ENCODE measurements at regions not wholly inside any gene's neighbourhood (a gene's known extent, or its start where the extent isn't known, plus 50 kb on each side); places are given as distances from the start of the nearest gene placed in this dataset.

GRCh38 chr2:16283071-16283850, 342.9 kb downstream of the MYCN start:
- TF ChIP-seq ZFX (IDR thresholded peaks at IDR 0.05; ENCODE audit: borderline replicate concordance), result no peak
- TF ChIP-seq CTCF (IDR thresholded peaks at IDR 0.05), result no peak
- no peak overlapping the region for H3K27ac ChIP-seq

GRCh38 chr2:16282511-16282910, 342.2 kb downstream of the MYCN start:
- no peak overlapping the region for H3K27ac ChIP-seq
- TF ChIP-seq ZFX (IDR thresholded peaks at IDR 0.05; ENCODE audit: borderline replicate concordance) (no peak), CTCF (IDR thresholded peaks at IDR 0.05) (no peak)

- TF ChIP-seq CTCF (IDR thresholded peaks at IDR 0.05) (peak; percentile 76), ZFX (IDR thresholded peaks at IDR 0.05; ENCODE audit: borderline replicate concordance) (no peak)
Observed at GRCh38 chr2:16281451-16282335, 341.3 kb downstream of the MYCN start.

GRCh38 chr2:16280081-16280480, 339.7 kb downstream of the MYCN start:
- no peak overlapping the region for H3K27ac ChIP-seq
- TF ChIP-seq CTCF (IDR thresholded peaks at IDR 0.05), result no peak
- no peak for TF ChIP-seq ZFX (IDR thresholded peaks at IDR 0.05; ENCODE audit: borderline replicate concordance)

More at GRCh38 chr2:16281451-16282335, 341.3 kb downstream of the MYCN start:
- H3K27ac ChIP-seq, result no peak overlapping the region

GRCh38 chr2:16279641-16280040, 339.3 kb downstream of the MYCN start:
- no peak overlapping the region for H3K27ac ChIP-seq
- TF ChIP-seq CTCF (IDR thresholded peaks at IDR 0.05) (no peak), ZFX (IDR thresholded peaks at IDR 0.05; ENCODE audit: borderline replicate concordance) (no peak)

GRCh38 chr2:16279201-16279570, 338.8 kb downstream of the MYCN start:
- no peak overlapping the region for H3K27ac ChIP-seq
- TF ChIP-seq ZFX (IDR thresholded peaks at IDR 0.05; ENCODE audit: borderline replicate concordance) (no peak), CTCF (IDR thresholded peaks at IDR 0.05) (no peak)

Data from 22Rv1 (cell line).